H1 (cell line): ENCODE measurements at regions not wholly inside any gene's neighbourhood (a gene's known extent, or its start where the extent isn't known, plus 50 kb on each side); places are given as distances from the start of the nearest gene placed in this dataset.

Experiments used
- CTCF ChIA-PET: fragments of 300-600 bp; sonication (Branson Sonifier 250); formaldehyde crosslinking; loops from one replicate; lab custom pipeline; 2021; ENCODE audit not compliant: partially characterized antibody; lab: Charles Lee
- POLR2A ChIA-PET: fragments of 300-600 bp; sonication (Branson Sonifier 250); formaldehyde crosslinking; loops from one replicate; lab custom pipeline; 2021; ENCODE audit warnings: inconsistent platforms; ENCODE audit not compliant: partially characterized antibody; lab: Charles Lee
- DNase-seq, 2 experiments: peaks; one replicate each; pipeline versions ENCODE4 v3.0.0 to v3.0.0-alpha.2; 2010 to 2022; ENCODE audit warnings: low spot score in 2 of 2, low read depth in 1 of 2, mixed read lengths in 1 of 2
- FAIRE-seq: peaks from 2 replicates; lab custom pipeline; 2011; peaks lifted over from hg19 to GRCh38; lab: Jason Lieb, UNC
- H2AFZ ChIP-seq: 2 replicates; pipeline ENCODE4 v1.8.1; 2012; ENCODE audit warnings: low read length, inconsistent platforms
- H2AK5ac ChIP-seq: 2 replicates; pipeline ENCODE4 v1.6.1; 2013; ENCODE audit warnings: low read depth, low read length
- H2BK120ac ChIP-seq: replicated peaks from 2 replicates; pipeline ENCODE3; 2013; ENCODE audit warnings: low read depth, low read length, inconsistent platforms
- H2BK12ac ChIP-seq: 2 replicates; pipeline ENCODE4 v1.6.1; 2013; ENCODE audit warnings: low read depth, low read length
- H2BK15ac ChIP-seq: 2 replicates; pipeline ENCODE4 v1.6.1; 2013; ENCODE audit warnings: low read length
- H2BK20ac ChIP-seq: 2 replicates; pipeline ENCODE4 v1.6.1; 2013; ENCODE audit warnings: low read length
- H2BK5ac ChIP-seq: 2 replicates; pipeline ENCODE4 v1.6.1; 2013; ENCODE audit warnings: low read depth, low read length
- H3K14ac ChIP-seq: 2 replicates; pipeline ENCODE4 v1.6.1; 2013; ENCODE audit warnings: inconsistent platforms; ENCODE audit not compliant: insufficient read length
- H3K18ac ChIP-seq: 2 replicates; pipeline ENCODE4 v1.6.1; 2013; ENCODE audit warnings: low read length; ENCODE audit errors: extremely low read depth
- H3K23ac ChIP-seq: 2 replicates; pipeline ENCODE4 v1.6.1; 2013; ENCODE audit warnings: inconsistent platforms; ENCODE audit not compliant: insufficient read length
- H3K23me2 ChIP-seq: 2 replicates; pipeline ENCODE4 v1.6.1; 2013; ENCODE audit warnings: low read depth, low read length
- H3K27ac ChIP-seq: 2 replicates; pipeline ENCODE4 v1.6.1; 2011; ENCODE audit warnings: low read depth, low read length, inconsistent platforms
- H3K27me3 ChIP-seq, 4 experiments: replicated peaks in 1 of 4; 1 replicate in 1 of 4; 2 replicates in 3 of 4; pipeline versions ENCODE4 v1.6.1 to v1.8.1; 2011 to 2013; ENCODE audit warnings: low read length in 3 of 4, mild to moderate bottlenecking in 3 of 4, inconsistent platforms in 2 of 4, mixed read lengths in 2 of 4, moderate library complexity in 1 of 4; ENCODE audit not compliant: control insufficient read depth in 3 of 4, insufficient read depth in 3 of 4; ENCODE audit errors: extremely low read depth in 1 of 4
- H3K36me3 ChIP-seq, 4 experiments: 2 replicates each; pipeline versions ENCODE4 v1.6.1 to v1.8.1; 2011 to 2013; ENCODE audit warnings: mild to moderate bottlenecking in 4 of 4, low read length in 3 of 4, moderate library complexity in 2 of 4, control low read depth in 1 of 4, inconsistent platforms in 1 of 4; ENCODE audit not compliant: insufficient read depth in 4 of 4, control insufficient read depth in 2 of 4
- H3K4ac ChIP-seq: replicated peaks from 2 replicates; pipeline ENCODE3; 2013; ENCODE audit warnings: low read length, low read depth, mixed read lengths, inconsistent platforms; ENCODE audit not compliant: insufficient read length
- H3K4me1 ChIP-seq, 4 experiments: replicated peaks in 1 of 4; 1 replicate in 1 of 4; 2 replicates in 3 of 4; pipeline versions ENCODE4 v1.6.1 to v1.8.1; 2011 to 2013; ENCODE audit warnings: low read length in 3 of 4, inconsistent platforms in 2 of 4, mixed read lengths in 1 of 4; ENCODE audit not compliant: insufficient read depth in 4 of 4, control insufficient read depth in 3 of 4
- H3K4me2 ChIP-seq, 2 experiments: 2 replicates each; pipeline versions ENCODE4 v1.6.1 to v1.8.1; 2011 to 2013; ENCODE audit warnings: low read depth in 2 of 2, low read length in 2 of 2, control low read depth in 1 of 2, inconsistent platforms in 1 of 2, mild to moderate bottlenecking in 1 of 2; ENCODE audit not compliant: insufficient read depth in 1 of 2
- H3K4me3 ChIP-seq, 4 experiments: fragments of 200-600, 300-600 bp in 1 of 4; sonication (generic), shearing (Covaris generic), sonication (Bioruptor Twin) in 1 of 4; 2 replicates each; pipeline versions ENCODE4 v1.5.1 to v1.8.1; 2011 to 2016; ENCODE audit warnings: low read length in 4 of 4, low read depth in 3 of 4, control low read depth in 2 of 4, inconsistent platforms in 2 of 4, mild to moderate bottlenecking in 2 of 4, mixed read lengths in 1 of 4, moderate library complexity in 1 of 4; ENCODE audit not compliant: insufficient read depth in 2 of 4; ENCODE audit errors: extremely low read depth in 1 of 4
- H3K56ac ChIP-seq: replicated peaks from 2 replicates; pipeline ENCODE3; 2013; ENCODE audit warnings: low read depth, mild to moderate bottlenecking, mixed read lengths, low read length, inconsistent platforms; ENCODE audit not compliant: insufficient read length
- H3K79me1 ChIP-seq: 2 replicates; pipeline ENCODE4 v1.6.1; 2013; ENCODE audit warnings: low read depth, low read length, control low read depth
- H3K79me2 ChIP-seq, 2 experiments: 2 replicates each; pipeline versions ENCODE4 v1.6.1 to v1.8.1; 2012 to 2013; ENCODE audit warnings: low read length in 2 of 2, mild to moderate bottlenecking in 2 of 2, inconsistent platforms in 1 of 2; ENCODE audit not compliant: insufficient read depth in 2 of 2, control insufficient read depth in 1 of 2
- H3K9ac ChIP-seq, 4 experiments: replicated peaks in 1 of 4; 1 replicate in 1 of 4; 2 replicates in 3 of 4; pipeline versions ENCODE4 v1.6.1 to v1.8.1; 2011 to 2013; ENCODE audit warnings: low read depth in 3 of 4, low read length in 3 of 4, control low read depth in 2 of 4, mild to moderate bottlenecking in 2 of 4, moderate library complexity in 2 of 4, inconsistent platforms in 1 of 4; ENCODE audit errors: extremely low read depth in 1 of 4
- H3K9me3 ChIP-seq, 2 experiments: 2 replicates each; pipeline versions ENCODE4 v1.6.1 to v1.8.1; 2012 to 2013; ENCODE audit warnings: mild to moderate bottlenecking in 2 of 2, moderate library complexity in 2 of 2, control low read depth in 1 of 2, inconsistent platforms in 1 of 2, low read depth in 1 of 2, low read length in 1 of 2, mixed read lengths in 1 of 2; ENCODE audit not compliant: insufficient read depth in 2 of 2
- H4K20me1 ChIP-seq, 2 experiments: replicated peaks in 1 of 2; 2 replicates each; pipeline versions ENCODE3 to v1.8.1; 2011 to 2013; ENCODE audit warnings: inconsistent platforms in 2 of 2, low read length in 2 of 2, mild to moderate bottlenecking in 1 of 2; ENCODE audit not compliant: insufficient read depth in 2 of 2, control insufficient read depth in 1 of 2
- H4K5ac ChIP-seq: 2 replicates; pipeline ENCODE4 v1.6.1; 2013; ENCODE audit warnings: low read length, low read depth, mixed read lengths, inconsistent platforms; ENCODE audit not compliant: insufficient read length
- H4K8ac ChIP-seq: 2 replicates; pipeline ENCODE4 v1.8.0; 2013; ENCODE audit warnings: mild to moderate bottlenecking, moderate library complexity, low read length, inconsistent platforms; ENCODE audit not compliant: insufficient read depth; ENCODE audit errors: extremely low read depth
- H4K91ac ChIP-seq: replicated peaks from 2 replicates; pipeline ENCODE3; 2013; ENCODE audit warnings: low read length, mixed read lengths, inconsistent platforms; ENCODE audit not compliant: insufficient read length
- ATF3 ChIP-seq: IDR thresholded peaks from 2 replicates; pipeline ENCODE4 v1.6.1; 2011; ENCODE audit warnings: low read depth, mild to moderate bottlenecking, low read length; ENCODE audit not compliant: insufficient read depth
- BRCA1 ChIP-seq: IDR thresholded peaks from 2 replicates; pipeline ENCODE4 v1.6.1; 2012; ENCODE audit warnings: low read depth, low read length, improper control_type of control experiment
- CTCF ChIP-seq, 3 experiments: IDR thresholded peaks; 1 replicate in 2 of 3; 2 replicates in 1 of 3; pipeline versions ENCODE4 v1.5.1 to v1.6.1; 2011; ENCODE audit warnings: low read length in 3 of 3, mild to moderate bottlenecking in 3 of 3, inconsistent platforms in 2 of 3, low read depth in 1 of 3, moderate library complexity in 1 of 3; ENCODE audit not compliant: insufficient read depth in 1 of 3; ENCODE audit errors: control extremely low read depth in 1 of 3
- EP300 ChIP-seq, 2 experiments: IDR thresholded peaks; 1 replicate in 1 of 2; 2 replicates in 1 of 2; pipeline ENCODE4 v1.6.1; 2011 to 2012; ENCODE audit warnings: low read depth in 2 of 2, low read length in 2 of 2, mild to moderate bottlenecking in 2 of 2, borderline replicate concordance in 1 of 2, inconsistent platforms in 1 of 2, moderate library complexity in 1 of 2
- SP4 ChIP-seq: IDR thresholded peaks from 2 replicates; pipeline ENCODE4 v1.6.1; 2012; ENCODE audit warnings: low read length, inconsistent platforms
- TAF7 ChIP-seq: optimal IDR thresholded peaks from 2 replicates; pipeline ENCODE3; 2011; ENCODE audit warnings: low read depth, mild to moderate bottlenecking, inconsistent platforms, low read length, moderate library complexity, borderline replicate concordance
- TBP ChIP-seq: IDR thresholded peaks from 2 replicates; pipeline ENCODE4 v1.6.1; 2011; ENCODE audit warnings: low read depth, low read length, improper control_type of control experiment
- TEAD4 ChIP-seq: IDR thresholded peaks from 2 replicates; pipeline ENCODE4 v1.6.1; 2012; ENCODE audit warnings: low read depth, low read length, inconsistent platforms, mixed read lengths
- WGBS, 2 experiments: shearing (Covaris generic) in 1 of 2; methylation state at CpG; one replicate each; pipeline versions ENCODE4 v1.1.6 to v1.1.7; 2013 to 2015; ENCODE audit warnings: low lambda C conversion rate in 2 of 2, mixed read lengths in 2 of 2, inconsistent platforms in 1 of 2, low coverage in 1 of 2, missing lambda C conversion rate in 1 of 2; ENCODE audit not compliant: insufficient replicate concordance in 2 of 2, insufficient coverage in 1 of 2, insufficient read length in 1 of 2; ENCODE audit errors: extremely low coverage in 1 of 2, missing lambda C conversion rate in 1 of 2; 5-methylcytosine and 5-hydroxymethylcytosine counted together
- TF ChIP-seq, protein P1 (sequence below): IDR thresholded peaks from 2 replicates; pipeline ENCODE4 v1.6.1; 2011; ENCODE audit warnings: low read length, improper control_type of control experiment

DNA sequence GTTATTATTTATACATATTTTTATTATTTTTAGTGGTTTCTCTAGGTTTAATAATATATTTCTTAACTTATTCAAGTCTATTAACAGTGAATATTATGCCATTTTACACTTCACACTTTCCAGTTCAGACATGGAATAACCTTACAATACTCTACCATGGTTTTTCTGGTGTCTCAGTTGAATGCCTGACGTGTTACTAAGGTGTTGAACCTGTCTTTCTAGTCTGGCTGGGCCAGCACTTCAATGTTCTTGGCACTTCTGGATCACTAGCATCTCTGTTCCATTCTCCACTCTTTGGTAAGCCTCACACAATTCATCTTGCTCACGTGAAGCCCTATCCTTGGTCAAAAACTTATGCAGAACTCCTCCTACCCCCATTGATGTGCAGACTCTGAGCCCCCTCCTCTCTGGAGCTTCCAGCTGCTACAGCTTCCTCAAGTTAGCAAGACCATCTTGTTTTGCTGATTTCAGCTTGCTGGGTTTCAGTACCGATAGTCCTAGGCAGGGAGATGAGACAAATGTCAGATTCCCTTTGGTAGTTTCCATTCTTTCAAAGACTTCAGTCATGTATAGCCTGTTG is 243.1 kb downstream of the FBXO4 start:
- 46% methylated on average over 3 of the region's 3 CpGs; no CpG with 5 or more reads in 1 of the 2 experiments for WGBS, 2 experiments
- TF ChIP-seq ATF3 = no peak
- no peak for TF ChIP-seq BRCA1
- no peak for TF ChIP-seq TEAD4
- no peak for TF ChIP-seq EP300 (IDR thresholded peaks at IDR 0.05; ENCODE audit: borderline replicate concordance in 1 of 2, low read depth in 2 of 2, low read length in 2 of 2)
- TF ChIP-seq CTCF (IDR thresholded peaks at IDR 0.05; ENCODE audit: control extremely low read depth in 1 of 3, insufficient read depth in 1 of 3, low read depth in 1 of 3, low read length in 3 of 3) = no peak
- TF ChIP-seq TAF7 = no peak
- TF ChIP-seq SP4 = no peak
- TF ChIP-seq, protein P1, sequence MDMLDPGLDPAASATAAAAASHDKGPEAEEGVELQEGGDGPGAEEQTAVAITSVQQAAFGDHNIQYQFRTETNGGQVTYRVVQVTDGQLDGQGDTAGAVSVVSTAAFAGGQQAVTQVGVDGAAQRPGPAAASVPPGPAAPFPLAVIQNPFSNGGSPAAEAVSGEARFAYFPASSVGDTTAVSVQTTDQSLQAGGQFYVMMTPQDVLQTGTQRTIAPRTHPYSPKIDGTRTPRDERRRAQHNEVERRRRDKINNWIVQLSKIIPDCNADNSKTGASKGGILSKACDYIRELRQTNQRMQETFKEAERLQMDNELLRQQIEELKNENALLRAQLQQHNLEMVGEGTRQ = no peak
- TF ChIP-seq TBP = no peak

More for the DNA sequence above, 243.1 kb downstream of the FBXO4 start:
- Histone ChIP-seq H2BK20ac (no peak overlapping the region), H3K4me2 (no peak overlapping the region), H3K9me3 (no peaks in the 10 kb centered on the region), H3K79me1 (no peaks in the 10 kb centered on the region), H2BK15ac (no peak overlapping the region), H3K27me3 (no peaks in the 10 kb centered on the region), H3K27ac (no peak overlapping the region), H3K36me3 (no peaks in the 10 kb centered on the region), H3K56ac (no peak overlapping the region), H2BK12ac (no peak overlapping the region), H3K4me3 (no peak overlapping the region), H4K20me1 (no peaks in the 10 kb centered on the region), H2BK5ac (no peak overlapping the region), H3K18ac (no peak overlapping the region; the same call in none of the 2 replicates), H3K9ac (no peak overlapping the region), H3K14ac (no peak overlapping the region), H3K23ac (no peak overlapping the region), H2AFZ (peak overlapping the region; percentile 45; the same call in 1 of the 2 replicates), H3K79me2 (no peaks in the 10 kb centered on the region), H2AK5ac (no peak overlapping the region), H2BK120ac (no peak overlapping the region), H4K5ac (no peak overlapping the region), H4K91ac (no peak overlapping the region), H3K4ac (no peak overlapping the region), H3K4me1 (peaks cover 0 to 2% (median 0%) of the 10 kb centered on the region in 4 experiments; a peak in 1 of 7 replicates), H4K8ac (no peak overlapping the region), H3K23me2 (no peaks in the 10 kb centered on the region; the same call in 1 of the 2 replicates)
- DNase-seq = no peak
- POLR2A ChIA-PET = no interaction called here
- CTCF ChIA-PET = no interaction called here
- FAIRE-seq = no peak
